CD4-positive, alpha-beta T cell treated with Interleukin-17A for 1 hour (primary cell): ENCODE measurements at regions not wholly inside any gene's neighbourhood (a gene's known extent, or its start where the extent isn't known, plus 50 kb on each side); places are given as distances from the start of the nearest gene placed in this dataset.
A peak's percentile ranks its signal among the peaks of the same experiment; 100 is the strongest.

Experiments
- DNase-seq: peaks from one replicate; pipeline ENCODE4 v3.0.0-alpha.2; 2020

GRCh38 chrX:148371291-148371690 is 129.1 kb upstream of the AFF2 start:
- no peak for DNase-seq

GRCh38 chrX:148372925-148373324 is 127.5 kb upstream of the AFF2 start:
- no peak for DNase-seq

GRCh38 chrX:148376342-148376741 is 124.1 kb upstream of the AFF2 start:
- no peak for DNase-seq

GRCh38 chrX:148380107-148380506 is 120.3 kb upstream of the AFF2 start:
- no peak for DNase-seq

GRCh38 chrX:148380650-148381561 is 119.5 kb upstream of the AFF2 start:
- peak; percentile 72 for DNase-seq

- peak; percentile 14 for DNase-seq
Observed at GRCh38 chrX:148381603-148382002, 118.8 kb upstream of the AFF2 start.

- no peak for DNase-seq
Observed at GRCh38 chrX:148382983-148383382, 117.4 kb upstream of the AFF2 start.

- no peak for DNase-seq
Observed at GRCh38 chrX:148385471-148385870, 114.9 kb upstream of the AFF2 start.

- no peak for DNase-seq
Observed at GRCh38 chrX:148389629-148390028, 110.8 kb upstream of the AFF2 start.

GRCh38 chrX:148412006-148412405 is 88.4 kb upstream of the AFF2 start:
- DNase-seq = no peak

- DNase-seq = no peak
Observed at GRCh38 chrX:148416142-148416541, 84.3 kb upstream of the AFF2 start.

- DNase-seq = no peak
Observed at GRCh38 chrX:148416931-148417330, 83.5 kb upstream of the AFF2 start.

- DNase-seq = no peak
Observed at GRCh38 chrX:148417934-148418333, 82.5 kb upstream of the AFF2 start.

GRCh38 chrX:148422526-148422925 is 77.9 kb upstream of the AFF2 start:
- DNase-seq = no peak

GRCh38 chrX:148424570-148424969 is 75.8 kb upstream of the AFF2 start:
- no peak for DNase-seq

- no peak for DNase-seq
Observed at GRCh38 chrX:148426467-148426866, 74.0 kb upstream of the AFF2 start.

GRCh38 chrX:148441387-148441786 is 59.0 kb upstream of the AFF2 start:
- no peak for DNase-seq

GRCh38 chrX:148443216-148443615 is 57.2 kb upstream of the AFF2 start:
- DNase-seq = no peak

- no peak for DNase-seq
Observed at GRCh38 chrX:148448686-148449085, 51.7 kb upstream of the AFF2 start.
